ENCODE measurements at regions not wholly inside any gene's neighbourhood (a gene's known extent, or its start where the extent isn't known, plus 50 kb on each side); places are given as distances from the start of the nearest gene placed in this dataset.

GRCh38 chr2:225788571-225789094 is 389.1 kb downstream of the NYAP2 start:
- H2BK5ac ChIP-seq (ENCODE audit: low read depth, low read length, poor library complexity, severe bottlenecking), result no peak overlapping the region
- H3K79me1 ChIP-seq (replicated peaks; ENCODE audit: low read length, poor library complexity, severe bottlenecking), result no peaks in the 10 kb centered on the region
- no peak overlapping the region for H3K14ac ChIP-seq (ENCODE audit: low read length in 2 of 2)
- peak overlapping the region; percentile 12 for H3K9ac ChIP-seq (ENCODE audit: low read length)
- H3K4me3 ChIP-seq (ENCODE audit: insufficient read depth in 1 of 2, low read depth in 1 of 2, low read length in 2 of 2), result no peak overlapping the region
- H4K91ac ChIP-seq (ENCODE audit: low read length), result no peak overlapping the region
- H2AK5ac ChIP-seq (ENCODE audit: low read length, severe bottlenecking), result no peak overlapping the region
- WGBS, result 70% methylated on average over 5 of the region's 5 CpGs
- H3K27me3 ChIP-seq (ENCODE audit: control insufficient read depth in 1 of 2, insufficient read depth in 1 of 2, low read length in 2 of 2), result no peaks in the 10 kb centered on the region
- H2BK15ac ChIP-seq (ENCODE audit: low read depth, poor library complexity, severe bottlenecking), result no peak overlapping the region
- peak; percentile 9 for DNase-seq
- no peak overlapping the region for H2AFZ ChIP-seq (ENCODE audit: low read depth, low read length)
- H2BK12ac ChIP-seq (ENCODE audit: low read length in 2 of 2), result no peak overlapping the region
- H4K8ac ChIP-seq (ENCODE audit: low read length), result no peak overlapping the region
- no peak overlapping the region for H3K4me2 ChIP-seq (ENCODE audit: low read length, poor library complexity, severe bottlenecking)
- no peaks in the 10 kb centered on the region for H3K9me3 ChIP-seq (ENCODE audit: control insufficient read depth, low read length)
- H2BK120ac ChIP-seq (ENCODE audit: low read depth, low read length), result no peak overlapping the region
- no peak overlapping the region for H3K23ac ChIP-seq (ENCODE audit: low read length in 2 of 2)
- no peaks in the 10 kb centered on the region for H3K4me1 ChIP-seq (ENCODE audit: control insufficient read depth, insufficient read depth, low read depth, low read length)
- H3K4ac ChIP-seq (ENCODE audit: low read depth in 1 of 2, low read length in 2 of 2), result no peak overlapping the region
- H3K18ac ChIP-seq (ENCODE audit: low read depth in 1 of 2, low read length in 2 of 2), result no peak overlapping the region
- no peaks in the 10 kb centered on the region for H3K36me3 ChIP-seq (ENCODE audit: control insufficient read depth in 1 of 2, insufficient read depth in 2 of 2, low read depth in 1 of 2, low read length in 2 of 2)
- H3K27ac ChIP-seq (ENCODE audit: low read length, poor library complexity, severe bottlenecking), result no peak overlapping the region

- no peak overlapping the region for H3K27ac ChIP-seq (ENCODE audit: low read length, poor library complexity, severe bottlenecking)
- no peak overlapping the region for H3K4me2 ChIP-seq (ENCODE audit: low read length, poor library complexity, severe bottlenecking)
- H4K91ac ChIP-seq (ENCODE audit: low read length), result no peak overlapping the region
- no peaks in the 10 kb centered on the region for H3K36me3 ChIP-seq (ENCODE audit: control insufficient read depth in 1 of 2, insufficient read depth in 2 of 2, low read depth in 1 of 2, low read length in 2 of 2)
- H3K4ac ChIP-seq (ENCODE audit: low read depth in 1 of 2, low read length in 2 of 2), result no peak overlapping the region
- no peaks in the 10 kb centered on the region for H3K4me1 ChIP-seq (ENCODE audit: control insufficient read depth, insufficient read depth, low read depth, low read length)
- no peak overlapping the region for H2AFZ ChIP-seq (ENCODE audit: low read depth, low read length)
- no peak for DNase-seq
- H2BK12ac ChIP-seq (ENCODE audit: low read length in 2 of 2), result no peak overlapping the region
- H2AK5ac ChIP-seq (ENCODE audit: low read length, severe bottlenecking), result no peak overlapping the region
- no peak overlapping the region for H2BK120ac ChIP-seq (ENCODE audit: low read depth, low read length)
- no peak overlapping the region for H3K4me3 ChIP-seq (ENCODE audit: insufficient read depth in 1 of 2, low read depth in 1 of 2, low read length in 2 of 2)
- H3K23ac ChIP-seq (ENCODE audit: low read length in 2 of 2), result no peak overlapping the region
- no peaks in the 10 kb centered on the region for H3K9me3 ChIP-seq (ENCODE audit: control insufficient read depth, low read length)
- no peak overlapping the region for H3K9ac ChIP-seq (ENCODE audit: low read length)
- no peak overlapping the region for H4K8ac ChIP-seq (ENCODE audit: low read length)
- no peaks in the 10 kb centered on the region for H3K27me3 ChIP-seq (ENCODE audit: control insufficient read depth in 1 of 2, insufficient read depth in 1 of 2, low read length in 2 of 2)
- no peak overlapping the region for H3K14ac ChIP-seq (ENCODE audit: low read length in 2 of 2)
- no peak overlapping the region for H2BK5ac ChIP-seq (ENCODE audit: low read depth, low read length, poor library complexity, severe bottlenecking)
- no CpG with 5 or more reads among the region's 2 CpGs for WGBS
- no peaks in the 10 kb centered on the region for H3K79me1 ChIP-seq (replicated peaks; ENCODE audit: low read length, poor library complexity, severe bottlenecking)
- peak overlapping the region; percentile 7 for H2BK15ac ChIP-seq (ENCODE audit: low read depth, poor library complexity, severe bottlenecking)
- no peak overlapping the region for H3K18ac ChIP-seq (ENCODE audit: low read depth in 1 of 2, low read length in 2 of 2)
Observed at GRCh38 chr2:225787497-225787896, 388.0 kb downstream of the NYAP2 start.

GRCh38 chr2:225781991-225782390 is 382.5 kb downstream of the NYAP2 start:
- Histone ChIP-seq H3K4me2 (ENCODE audit: low read length, poor library complexity, severe bottlenecking) (no peak overlapping the region), H4K8ac (ENCODE audit: low read length) (no peak overlapping the region), H3K4me1 (ENCODE audit: control insufficient read depth, insufficient read depth, low read depth, low read length) (no peaks in the 10 kb centered on the region), H2BK120ac (ENCODE audit: low read depth, low read length) (no peak overlapping the region), H3K27me3 (ENCODE audit: control insufficient read depth in 1 of 2, insufficient read depth in 1 of 2, low read length in 2 of 2) (no peaks in the 10 kb centered on the region), H3K14ac (ENCODE audit: low read length in 2 of 2) (no peak overlapping the region), H3K23ac (ENCODE audit: low read length in 2 of 2) (no peak overlapping the region), H2BK5ac (ENCODE audit: low read depth, low read length, poor library complexity, severe bottlenecking) (no peak overlapping the region), H4K91ac (ENCODE audit: low read length) (no peak overlapping the region), H2BK15ac (ENCODE audit: low read depth, poor library complexity, severe bottlenecking) (no peak overlapping the region), H2BK12ac (ENCODE audit: low read length in 2 of 2) (no peak overlapping the region), H3K9me3 (ENCODE audit: control insufficient read depth, low read length) (no peaks in the 10 kb centered on the region), H3K9ac (ENCODE audit: low read length) (no peak overlapping the region), H3K27ac (ENCODE audit: low read length, poor library complexity, severe bottlenecking) (no peak overlapping the region), H3K4me3 (ENCODE audit: insufficient read depth in 1 of 2, low read depth in 1 of 2, low read length in 2 of 2) (no peak overlapping the region), H3K79me1 (replicated peaks; ENCODE audit: low read length, poor library complexity, severe bottlenecking) (no peaks in the 10 kb centered on the region), H3K4ac (ENCODE audit: low read depth in 1 of 2, low read length in 2 of 2) (no peak overlapping the region), H2AK5ac (ENCODE audit: low read length, severe bottlenecking) (no peak overlapping the region), H3K36me3 (ENCODE audit: control insufficient read depth in 1 of 2, insufficient read depth in 2 of 2, low read depth in 1 of 2, low read length in 2 of 2) (no peaks in the 10 kb centered on the region), H3K18ac (ENCODE audit: low read depth in 1 of 2, low read length in 2 of 2) (no peak overlapping the region), H2AFZ (ENCODE audit: low read depth, low read length) (no peak overlapping the region)
- WGBS, result 100% methylated on average over 2 of the region's 2 CpGs
- no peak for DNase-seq

GRCh38 chr2:225781145-225781544 is 381.6 kb downstream of the NYAP2 start:
- H3K27me3 ChIP-seq (ENCODE audit: control insufficient read depth in 1 of 2, insufficient read depth in 1 of 2, low read length in 2 of 2), result no peaks in the 10 kb centered on the region

More at GRCh38 chr2:225781145-225781544, 381.6 kb downstream of the NYAP2 start:
- Histone ChIP-seq H3K4me3 (ENCODE audit: insufficient read depth in 1 of 2, low read depth in 1 of 2, low read length in 2 of 2) (no peak overlapping the region), H3K36me3 (ENCODE audit: control insufficient read depth in 1 of 2, insufficient read depth in 2 of 2, low read depth in 1 of 2, low read length in 2 of 2) (no peaks in the 10 kb centered on the region), H2BK120ac (ENCODE audit: low read depth, low read length) (no peak overlapping the region), H3K27ac (ENCODE audit: low read length, poor library complexity, severe bottlenecking) (no peak overlapping the region), H3K79me1 (replicated peaks; ENCODE audit: low read length, poor library complexity, severe bottlenecking) (no peaks in the 10 kb centered on the region), H3K4ac (ENCODE audit: low read depth in 1 of 2, low read length in 2 of 2) (no peak overlapping the region), H4K91ac (ENCODE audit: low read length) (no peak overlapping the region), H3K18ac (ENCODE audit: low read depth in 1 of 2, low read length in 2 of 2) (no peak overlapping the region), H2AFZ (ENCODE audit: low read depth, low read length) (no peak overlapping the region), H3K4me2 (ENCODE audit: low read length, poor library complexity, severe bottlenecking) (no peak overlapping the region), H2BK5ac (ENCODE audit: low read depth, low read length, poor library complexity, severe bottlenecking) (no peak overlapping the region), H3K9ac (ENCODE audit: low read length) (no peak overlapping the region), H3K4me1 (ENCODE audit: control insufficient read depth, insufficient read depth, low read depth, low read length) (no peaks in the 10 kb centered on the region), H2BK12ac (ENCODE audit: low read length in 2 of 2) (no peak overlapping the region), H3K14ac (ENCODE audit: low read length in 2 of 2) (no peak overlapping the region), H2BK15ac (ENCODE audit: low read depth, poor library complexity, severe bottlenecking) (no peak overlapping the region), H4K8ac (ENCODE audit: low read length) (no peak overlapping the region), H2AK5ac (ENCODE audit: low read length, severe bottlenecking) (no peak overlapping the region), H3K23ac (ENCODE audit: low read length in 2 of 2) (no peak overlapping the region), H3K9me3 (ENCODE audit: control insufficient read depth, low read length) (no peaks in the 10 kb centered on the region)
- WGBS, result no CpG with 5 or more reads among the region's 2 CpGs
- DNase-seq, result no peak

Data from mesenchymal stem cell (in vitro differentiated cells and primary cell).